IPS-18a (cell line): ENCODE measurements at regions not wholly inside any gene's neighbourhood (a gene's known extent, or its start where the extent isn't known, plus 50 kb on each side); places are given as distances from the start of the nearest gene placed in this dataset.
"Not testable (repeated sequence)": the region's sequence is repeated elsewhere in the genome, so short reads cannot be mapped to it uniquely, and the experiment has no call there.

Source experiments
- H3K27ac ChIP-seq: one replicate; pipeline ENCODE4 v1.5.1; 2013; ENCODE audit warnings: low read length
- H3K27me3 ChIP-seq: one replicate; pipeline ENCODE4 v1.6.1; 2013; ENCODE audit warnings: mild to moderate bottlenecking, low read length; ENCODE audit not compliant: control insufficient read depth, insufficient read depth
- H3K36me3 ChIP-seq: one replicate; pipeline ENCODE4 v1.6.1; 2013; ENCODE audit warnings: low read depth, low read length; ENCODE audit not compliant: control insufficient read depth
- H3K4me1 ChIP-seq: one replicate; pipeline ENCODE4 v1.6.1; 2013; ENCODE audit warnings: low read depth, low read length; ENCODE audit not compliant: control insufficient read depth
- H3K4me3 ChIP-seq: one replicate; pipeline ENCODE4 v1.5.1; 2013; ENCODE audit warnings: low read length
- H3K9ac ChIP-seq: one replicate; pipeline ENCODE4 v1.6.1; 2013; ENCODE audit warnings: mild to moderate bottlenecking, low read length, moderate library complexity
- H3K9me3 ChIP-seq: one replicate; pipeline ENCODE4 v1.6.1; 2013; ENCODE audit warnings: low read depth, low read length; ENCODE audit not compliant: control insufficient read depth

- Histone ChIP-seq H3K36me3 (no peaks in the 10 kb centered on the region), H3K4me3 (no peak overlapping the region), H3K9me3 (no peaks in the 10 kb centered on the region), H3K9ac (no peak overlapping the region), H3K27me3 (no peaks in the 10 kb centered on the region), H3K4me1 (peaks cover 6% of the 10 kb centered on the region), H3K27ac (no peak overlapping the region)
Observed at GRCh38 chr2:220786216-220786615, 785.9 kb downstream of the EPHA4 start.

DNA sequence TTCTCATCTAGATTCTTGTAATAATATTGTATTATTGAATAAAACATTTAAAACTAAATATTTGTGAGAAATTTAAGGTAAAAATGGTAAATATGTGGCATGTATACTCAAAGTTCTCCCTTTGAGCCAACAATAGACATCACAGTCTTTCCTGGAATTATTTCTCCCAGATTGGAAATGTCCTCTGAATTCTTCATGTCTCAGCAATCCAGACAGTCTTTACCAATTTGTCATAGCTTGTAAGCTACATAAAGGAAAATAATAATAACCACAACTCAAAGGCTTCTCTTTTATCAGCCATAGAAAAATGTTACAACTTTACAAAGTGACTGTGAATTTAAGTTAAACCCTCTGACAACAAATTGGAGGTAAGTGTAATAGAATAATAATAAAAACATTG lies 784.9 kb downstream of the EPHA4 start:
- no peaks in the 10 kb centered on the region for H3K9me3 ChIP-seq
- H3K9ac ChIP-seq = no peak overlapping the region

GRCh38 chr2:220789961-220790360 lies 782.1 kb downstream of the EPHA4 start:
- Histone ChIP-seq H3K4me3 (no peak overlapping the region), H3K9me3 (no peaks in the 10 kb centered on the region), H3K9ac (no peak overlapping the region), H3K36me3 (no peaks in the 10 kb centered on the region), H3K27ac (no peak overlapping the region), H3K27me3 (no peaks in the 10 kb centered on the region), H3K4me1 (no peaks in the 10 kb centered on the region)

More for the DNA sequence above, 784.9 kb downstream of the EPHA4 start:
- H3K4me3 ChIP-seq = no peak overlapping the region
- H3K36me3 ChIP-seq = no peaks in the 10 kb centered on the region
- no peaks in the 10 kb centered on the region for H3K4me1 ChIP-seq
- H3K27me3 ChIP-seq = no peaks in the 10 kb centered on the region
- no peak overlapping the region for H3K27ac ChIP-seq

GRCh38 chr2:220795705-220796104 lies 776.4 kb downstream of the EPHA4 start:
- no peaks in the 10 kb centered on the region for H3K27me3 ChIP-seq
- no peak overlapping the region for H3K4me3 ChIP-seq
- H3K9me3 ChIP-seq = no peaks in the 10 kb centered on the region
- H3K4me1 ChIP-seq = no peaks in the 10 kb centered on the region
- H3K36me3 ChIP-seq = no peaks in the 10 kb centered on the region
- H3K9ac ChIP-seq = no peak overlapping the region
- no peak overlapping the region for H3K27ac ChIP-seq

- no peaks in the 10 kb centered on the region for H3K36me3 ChIP-seq
- no peak overlapping the region for H3K4me3 ChIP-seq
- H3K4me1 ChIP-seq = no peaks in the 10 kb centered on the region
- no peaks in the 10 kb centered on the region for H3K9me3 ChIP-seq
- no peak overlapping the region for H3K9ac ChIP-seq
- no peaks in the 10 kb centered on the region for H3K27me3 ChIP-seq
- no peak overlapping the region for H3K27ac ChIP-seq
Observed at GRCh38 chr2:220811115-220811514, 761.0 kb downstream of the EPHA4 start.

GRCh38 chr2:220811952-220812570 lies 760.0 kb downstream of the EPHA4 start:
- no peaks in the 10 kb centered on the region for H3K27me3 ChIP-seq
- no peak overlapping the region for H3K9ac ChIP-seq

DNA sequence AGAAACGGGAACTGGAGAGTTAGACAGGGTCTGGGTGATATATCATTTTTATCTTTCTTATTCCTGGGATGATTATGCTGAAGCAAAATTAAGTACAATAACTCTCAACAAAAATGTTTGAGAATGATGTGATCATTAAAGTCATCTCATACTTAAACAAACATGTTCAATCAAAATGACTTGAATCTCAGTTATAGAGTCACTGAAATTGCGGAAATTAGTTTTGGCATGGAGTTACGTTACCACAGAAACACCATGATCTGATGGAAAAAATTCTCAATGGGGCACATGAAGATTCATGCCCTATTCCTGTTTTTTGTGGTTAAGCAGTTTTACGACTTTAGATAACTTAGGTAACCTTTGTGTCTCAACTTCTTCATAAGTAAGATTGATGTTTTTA lies 757.7 kb downstream of the EPHA4 start:
- no peak overlapping the region for H3K27ac ChIP-seq
- H3K9ac ChIP-seq = no peak overlapping the region
- H3K9me3 ChIP-seq = no peaks in the 10 kb centered on the region
- no peaks in the 10 kb centered on the region for H3K4me1 ChIP-seq
- H3K36me3 ChIP-seq = no peaks in the 10 kb centered on the region
- H3K27me3 ChIP-seq = no peaks in the 10 kb centered on the region
- H3K4me3 ChIP-seq = no peak overlapping the region

More at GRCh38 chr2:220811952-220812570, 760.0 kb downstream of the EPHA4 start:
- Histone ChIP-seq H3K9me3 (no peaks in the 10 kb centered on the region), H3K4me1 (no peaks in the 10 kb centered on the region), H3K36me3 (no peaks in the 10 kb centered on the region), H3K27ac (no peak overlapping the region), H3K4me3 (no peak overlapping the region)

- no peak overlapping the region for H3K9ac ChIP-seq
- H3K4me3 ChIP-seq = no peak overlapping the region
- no peak overlapping the region for H3K27ac ChIP-seq
- no peaks in the 10 kb centered on the region for H3K27me3 ChIP-seq
- H3K36me3 ChIP-seq = no peaks in the 10 kb centered on the region
- H3K4me1 ChIP-seq = no peaks in the 10 kb centered on the region
- H3K9me3 ChIP-seq = no peaks in the 10 kb centered on the region
Observed at GRCh38 chr2:220815698-220816097, 756.4 kb downstream of the EPHA4 start.

DNA sequence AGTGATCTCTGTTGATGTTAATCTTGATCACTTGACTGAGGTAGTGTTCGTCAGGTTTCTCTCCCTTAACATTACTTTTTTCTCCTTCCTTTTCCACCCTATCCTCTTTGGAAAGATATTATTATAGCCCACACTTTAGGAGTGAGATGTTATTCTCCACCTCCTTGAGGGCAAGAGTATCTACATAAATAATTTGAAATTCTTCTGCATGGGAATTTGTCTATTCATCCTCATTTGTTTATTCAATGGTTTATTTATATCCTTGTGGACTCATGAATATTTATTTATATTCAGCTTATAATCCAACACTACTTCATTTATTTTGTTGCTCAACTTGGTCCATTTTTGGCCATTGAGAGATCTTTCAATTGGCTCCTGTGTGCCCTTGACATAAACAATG lies 750.4 kb downstream of the EPHA4 start:
- no peak overlapping the region for H3K9ac ChIP-seq
- H3K36me3 ChIP-seq = no peaks in the 10 kb centered on the region
- H3K27me3 ChIP-seq = no peaks in the 10 kb centered on the region
- no peak overlapping the region for H3K27ac ChIP-seq
- H3K4me3 ChIP-seq = no peak overlapping the region
- no peaks in the 10 kb centered on the region for H3K4me1 ChIP-seq
- no peaks in the 10 kb centered on the region for H3K9me3 ChIP-seq

DNA sequence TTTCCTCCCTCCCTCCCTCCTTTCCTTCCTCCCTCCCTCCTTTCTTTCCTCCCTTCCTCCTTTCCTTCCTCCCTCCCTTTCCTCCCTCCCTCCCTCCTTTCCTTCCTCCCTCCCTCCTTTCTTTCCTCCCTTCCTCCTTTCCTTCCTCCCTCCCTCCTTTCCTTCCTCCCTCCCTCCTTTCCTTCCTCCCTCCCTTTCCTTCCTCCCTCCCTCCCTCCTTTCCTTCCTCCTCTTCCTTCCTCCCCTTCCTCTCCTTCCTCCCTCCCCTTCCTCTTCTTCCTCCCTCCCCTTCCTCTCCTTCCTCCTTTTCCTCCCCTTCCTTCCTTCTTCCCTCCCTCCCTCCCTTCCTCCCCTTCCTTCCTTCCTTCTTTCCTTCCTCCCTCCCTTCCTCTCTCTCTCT lies 748.5 kb downstream of the EPHA4 start:
- not testable (repeated sequence) for H3K36me3 ChIP-seq, H3K4me3 ChIP-seq, H3K27me3 ChIP-seq

DNA sequence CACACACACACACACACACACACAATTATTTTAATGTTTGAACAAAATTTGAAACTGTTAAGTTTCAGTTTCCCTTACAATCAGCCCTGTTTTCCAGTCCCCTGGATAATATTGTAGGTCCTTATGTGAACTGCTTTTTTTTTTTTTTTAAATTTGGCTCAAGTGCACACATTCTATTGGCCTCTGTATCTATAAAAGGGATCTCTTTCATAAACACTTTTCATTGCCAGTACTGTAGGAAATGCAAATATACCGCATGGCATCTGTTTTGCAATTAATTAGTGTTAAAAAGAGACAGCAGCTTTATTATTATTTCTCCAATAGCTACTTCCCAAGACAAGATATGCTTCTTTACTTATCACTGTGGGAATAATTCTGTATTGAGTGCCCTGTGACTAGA lies 738.7 kb downstream of the EPHA4 start:
- no peak overlapping the region for H3K4me3 ChIP-seq
- H3K9me3 ChIP-seq = no peaks in the 10 kb centered on the region
- H3K4me1 ChIP-seq = no peaks in the 10 kb centered on the region
- no peak overlapping the region for H3K27ac ChIP-seq
- H3K9ac ChIP-seq = no peak overlapping the region
- H3K36me3 ChIP-seq = no peaks in the 10 kb centered on the region
- no peaks in the 10 kb centered on the region for H3K27me3 ChIP-seq

More for the DNA sequence above, 748.5 kb downstream of the EPHA4 start:
- H3K9me3 ChIP-seq, H3K9ac ChIP-seq, H3K4me1 ChIP-seq, H3K27ac ChIP-seq: not testable (repeated sequence)

DNA sequence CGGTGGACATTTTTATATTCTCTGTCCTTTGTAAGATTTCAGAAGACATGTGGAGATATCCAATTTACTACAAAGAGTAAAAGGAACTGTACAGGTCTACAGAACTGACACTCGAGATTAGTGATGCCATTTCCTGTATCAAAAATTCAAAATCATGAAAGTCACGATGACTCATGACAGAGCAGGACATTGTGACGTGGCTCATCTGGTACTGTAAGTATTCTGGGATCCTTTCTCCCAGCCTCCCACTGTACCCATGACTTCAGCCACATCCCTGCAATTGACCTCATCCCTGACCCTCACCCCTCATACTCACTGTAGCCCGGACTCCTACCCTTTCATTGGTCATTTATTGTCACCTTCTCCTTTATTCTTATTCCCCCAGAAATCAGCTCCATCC lies 736.5 kb downstream of the EPHA4 start:
- no peak overlapping the region for H3K4me3 ChIP-seq
- H3K27ac ChIP-seq = no peak overlapping the region
- H3K9me3 ChIP-seq = no peaks in the 10 kb centered on the region
- H3K36me3 ChIP-seq = no peaks in the 10 kb centered on the region
- no peak overlapping the region for H3K9ac ChIP-seq
- no peaks in the 10 kb centered on the region for H3K27me3 ChIP-seq
- no peaks in the 10 kb centered on the region for H3K4me1 ChIP-seq
